ENCODE measurements at regions not wholly inside any gene's neighbourhood (a gene's known extent, or its start where the extent isn't known, plus 50 kb on each side); places are given as distances from the start of the nearest gene placed in this dataset.

DNA sequence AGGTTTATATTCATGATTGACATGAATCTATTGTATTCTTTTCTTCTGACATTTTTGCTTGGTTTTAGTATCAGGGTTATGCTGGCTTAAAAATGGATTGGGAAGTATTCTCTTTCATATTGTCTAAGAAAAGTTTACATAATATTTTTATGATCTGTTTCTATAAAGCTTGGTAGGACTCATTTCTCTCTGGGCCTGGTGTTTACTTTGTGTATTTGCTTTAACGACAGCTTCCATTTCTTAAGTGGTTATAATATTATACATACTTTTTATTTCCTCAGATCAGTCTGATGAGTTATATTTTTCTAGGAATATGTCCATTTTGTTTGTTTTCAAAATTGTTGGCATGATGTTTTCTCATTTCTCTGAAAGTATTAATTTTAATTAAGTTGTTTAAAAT, 117.9 kb upstream of the IL12A start:
- TF ChIP-seq, protein P1, sequence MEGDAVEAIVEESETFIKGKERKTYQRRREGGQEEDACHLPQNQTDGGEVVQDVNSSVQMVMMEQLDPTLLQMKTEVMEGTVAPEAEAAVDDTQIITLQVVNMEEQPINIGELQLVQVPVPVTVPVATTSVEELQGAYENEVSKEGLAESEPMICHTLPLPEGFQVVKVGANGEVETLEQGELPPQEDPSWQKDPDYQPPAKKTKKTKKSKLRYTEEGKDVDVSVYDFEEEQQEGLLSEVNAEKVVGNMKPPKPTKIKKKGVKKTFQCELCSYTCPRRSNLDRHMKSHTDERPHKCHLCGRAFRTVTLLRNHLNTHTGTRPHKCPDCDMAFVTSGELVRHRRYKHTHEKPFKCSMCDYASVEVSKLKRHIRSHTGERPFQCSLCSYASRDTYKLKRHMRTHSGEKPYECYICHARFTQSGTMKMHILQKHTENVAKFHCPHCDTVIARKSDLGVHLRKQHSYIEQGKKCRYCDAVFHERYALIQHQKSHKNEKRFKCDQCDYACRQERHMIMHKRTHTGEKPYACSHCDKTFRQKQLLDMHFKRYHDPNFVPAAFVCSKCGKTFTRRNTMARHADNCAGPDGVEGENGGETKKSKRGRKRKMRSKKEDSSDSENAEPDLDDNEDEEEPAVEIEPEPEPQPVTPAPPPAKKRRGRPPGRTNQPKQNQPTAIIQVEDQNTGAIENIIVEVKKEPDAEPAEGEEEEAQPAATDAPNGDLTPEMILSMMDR (IDR thresholded peaks at IDR 0.05): no peak
- TF ChIP-seq CHD2 (IDR thresholded peaks at IDR 0.05; ENCODE audit: low read length, partially characterized antibody) (no peak), MAX (IDR thresholded peaks at IDR 0.05; ENCODE audit: low read depth) (no peak), NFIC (IDR thresholded peaks at IDR 0.05; ENCODE audit: borderline replicate concordance) (no peak), NRF1 (IDR thresholded peaks at IDR 0.05; ENCODE audit: low read depth, low read length) (no peak), ZBTB33 (IDR thresholded peaks at IDR 0.05; ENCODE audit: borderline replicate concordance, low read depth) (no peak), POLR2AphosphoS5 (IDR thresholded peaks at IDR 0.05; ENCODE audit: low read depth, low read length) (no peak), EZH2phosphoT487 (IDR thresholded peaks at IDR 0.05; ENCODE audit: borderline replicate concordance, low read depth) (no peak)
- TF ChIP-seq, protein P2, sequence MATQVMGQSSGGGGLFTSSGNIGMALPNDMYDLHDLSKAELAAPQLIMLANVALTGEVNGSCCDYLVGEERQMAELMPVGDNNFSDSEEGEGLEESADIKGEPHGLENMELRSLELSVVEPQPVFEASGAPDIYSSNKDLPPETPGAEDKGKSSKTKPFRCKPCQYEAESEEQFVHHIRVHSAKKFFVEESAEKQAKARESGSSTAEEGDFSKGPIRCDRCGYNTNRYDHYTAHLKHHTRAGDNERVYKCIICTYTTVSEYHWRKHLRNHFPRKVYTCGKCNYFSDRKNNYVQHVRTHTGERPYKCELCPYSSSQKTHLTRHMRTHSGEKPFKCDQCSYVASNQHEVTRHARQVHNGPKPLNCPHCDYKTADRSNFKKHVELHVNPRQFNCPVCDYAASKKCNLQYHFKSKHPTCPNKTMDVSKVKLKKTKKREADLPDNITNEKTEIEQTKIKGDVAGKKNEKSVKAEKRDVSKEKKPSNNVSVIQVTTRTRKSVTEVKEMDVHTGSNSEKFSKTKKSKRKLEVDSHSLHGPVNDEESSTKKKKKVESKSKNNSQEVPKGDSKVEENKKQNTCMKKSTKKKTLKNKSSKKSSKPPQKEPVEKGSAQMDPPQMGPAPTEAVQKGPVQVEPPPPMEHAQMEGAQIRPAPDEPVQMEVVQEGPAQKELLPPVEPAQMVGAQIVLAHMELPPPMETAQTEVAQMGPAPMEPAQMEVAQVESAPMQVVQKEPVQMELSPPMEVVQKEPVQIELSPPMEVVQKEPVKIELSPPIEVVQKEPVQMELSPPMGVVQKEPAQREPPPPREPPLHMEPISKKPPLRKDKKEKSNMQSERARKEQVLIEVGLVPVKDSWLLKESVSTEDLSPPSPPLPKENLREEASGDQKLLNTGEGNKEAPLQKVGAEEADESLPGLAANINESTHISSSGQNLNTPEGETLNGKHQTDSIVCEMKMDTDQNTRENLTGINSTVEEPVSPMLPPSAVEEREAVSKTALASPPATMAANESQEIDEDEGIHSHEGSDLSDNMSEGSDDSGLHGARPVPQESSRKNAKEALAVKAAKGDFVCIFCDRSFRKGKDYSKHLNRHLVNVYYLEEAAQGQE (IDR thresholded peaks at IDR 0.05; ENCODE audit: low read depth, low read length): no peak
- TF ChIP-seq, protein P3, sequence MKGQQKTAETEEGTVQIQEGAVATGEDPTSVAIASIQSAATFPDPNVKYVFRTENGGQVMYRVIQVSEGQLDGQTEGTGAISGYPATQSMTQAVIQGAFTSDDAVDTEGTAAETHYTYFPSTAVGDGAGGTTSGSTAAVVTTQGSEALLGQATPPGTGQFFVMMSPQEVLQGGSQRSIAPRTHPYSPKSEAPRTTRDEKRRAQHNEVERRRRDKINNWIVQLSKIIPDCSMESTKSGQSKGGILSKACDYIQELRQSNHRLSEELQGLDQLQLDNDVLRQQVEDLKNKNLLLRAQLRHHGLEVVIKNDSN (IDR thresholded peaks at IDR 0.05; ENCODE audit: borderline replicate concordance, low read depth): no peak
